K562 (cell line): ENCODE measurements at regions not wholly inside any gene's neighbourhood (a gene's known extent, or its start where the extent isn't known, plus 50 kb on each side); places are given as distances from the start of the nearest gene placed in this dataset.

Experiments used
- ATAC-seq: fragments of 200-7000 bp; cut with Tn5 transposase; 3 replicates; pipeline ENCODE4 v1.9.1; 2020; ENCODE audit warnings: moderate library complexity
- BruUV-seq: library from RNA; stranded (reverse); fragments of 400-500 nt; replicated peaks from 2 replicates; lab custom pipeline; 2021; lab: Mats Ljungman, UMichigan
- CTCF ChIA-PET: fragments of 300-600 bp; formaldehyde crosslinking; extraction: SDS; loops from one replicate; lab custom pipeline; 2021; ENCODE audit warnings: low intra/inter-chr PET ratio; lab: Yijun Ruan, JAX
- POLR2A ChIA-PET: fragments of 300-600, 350-650 bp; sonication (Branson Sonifier 250); formaldehyde crosslinking; extraction: SDS; loops from one replicate; lab custom pipeline; 2021; ENCODE audit warnings: antibody characterized with exemption, inconsistent platforms; lab: Yijun Ruan, JAX
- DNase-seq, 4 experiments: peaks; one replicate each; pipeline versions ENCODE4 v3.0.0 to v3.0.0-alpha.2; 2011 to 2018; ENCODE audit warnings: low spot score in 3 of 4, mixed read lengths in 3 of 4; ENCODE audit errors: extremely low read depth in 1 of 4
- FAIRE-seq: peaks from 2 replicates; lab custom pipeline; 2011; peaks lifted over from hg19 to GRCh38; lab: Jason Lieb, UNC
- H2AFZ ChIP-seq: 2 replicates; pipeline ENCODE4 v1.6.0; 2011; ENCODE audit warnings: low read depth, low read length, control low read depth, inconsistent platforms
- H3K27ac ChIP-seq: fragments of 200-600 bp; 3 replicates; pipeline ENCODE4 v1.8.0; 2011; ENCODE audit warnings: low read depth, mild to moderate bottlenecking, control low read depth, inconsistent platforms, low read length, moderate library complexity, mixed read lengths; ENCODE audit errors: extremely low read depth
- H3K27me3 ChIP-seq, 2 experiments: fragments of 300-600 bp in 1 of 2; 2 replicates in 1 of 2; 3 replicates in 1 of 2; pipeline versions ENCODE4 v1.6.0 to v1.8.0; 2011; ENCODE audit warnings: inconsistent platforms in 2 of 2, low read length in 2 of 2, mild to moderate bottlenecking in 1 of 2, mixed read lengths in 1 of 2, moderate library complexity in 1 of 2; ENCODE audit not compliant: control insufficient read depth in 2 of 2, insufficient read depth in 2 of 2
- H3K36me3 ChIP-seq: fragments of 300-600 bp; 3 replicates; pipeline ENCODE4 v1.8.0; 2011; ENCODE audit warnings: mild to moderate bottlenecking, low read length, inconsistent platforms; ENCODE audit not compliant: control insufficient read depth, insufficient read depth
- H3K4me1 ChIP-seq, 2 experiments: fragments of 200-600 bp in 1 of 2; replicated peaks in 1 of 2; 2 replicates in 1 of 2; 3 replicates in 1 of 2; pipeline versions ENCODE4 v1.5.1 to v1.8.0; 2011; ENCODE audit warnings: inconsistent platforms in 2 of 2, low read length in 2 of 2, mild to moderate bottlenecking in 1 of 2, mixed read lengths in 1 of 2, moderate library complexity in 1 of 2; ENCODE audit not compliant: control insufficient read depth in 2 of 2, insufficient read depth in 2 of 2
- H3K4me2 ChIP-seq: 2 replicates; pipeline ENCODE4 v1.6.1; 2011; ENCODE audit warnings: low read length, control low read depth, inconsistent platforms, mixed read lengths; ENCODE audit not compliant: insufficient read depth
- H3K4me3 ChIP-seq: fragments of 200-600 bp; sonication (generic), shearing (Covaris generic); 2 replicates; pipeline ENCODE4 v1.5.1; 2016; ENCODE audit warnings: control low read depth, inconsistent platforms
- H3K79me2 ChIP-seq: fragments of 200-600 bp; 3 replicates; pipeline ENCODE4 v1.8.0; 2011; ENCODE audit warnings: low read length, inconsistent platforms; ENCODE audit not compliant: control insufficient read depth, insufficient read depth
- H3K9ac ChIP-seq, 2 experiments: 2 replicates each; pipeline versions ENCODE4 v1.6.0 to v1.6.1; 2011; ENCODE audit warnings: low read depth in 2 of 2, low read length in 2 of 2, control low read depth in 1 of 2, inconsistent platforms in 1 of 2, mild to moderate bottlenecking in 1 of 2, mixed read lengths in 1 of 2; ENCODE audit not compliant: insufficient read depth in 1 of 2
- H3K9me1 ChIP-seq: one replicate; pipeline ENCODE4 v1.6.0; 2011; ENCODE audit warnings: inconsistent platforms, mild to moderate bottlenecking, low read length, moderate library complexity; ENCODE audit not compliant: control insufficient read depth, insufficient read depth
- H3K9me3 ChIP-seq: replicated peaks from 2 replicates; pipeline ENCODE4 v1.5.1; 2011; ENCODE audit warnings: low read depth, low read length, inconsistent platforms; ENCODE audit not compliant: control insufficient read depth, insufficient read depth
- H4K20me1 ChIP-seq: replicated peaks from 2 replicates; pipeline ENCODE4 v1.6.1; 2011; ENCODE audit warnings: low read length, inconsistent platforms, mixed read lengths; ENCODE audit not compliant: control insufficient read depth, insufficient read depth
- ADNP ChIP-seq: fragments of 200-800 bp; sonication (Bioruptor generic); IDR thresholded peaks from 2 replicates; pipeline ENCODE4 v1.6.1; 2016; ENCODE audit warnings: missing genetic modification characterization, missing compliant biosample characterization
- HMG20A ChIP-seq: fragments of 450-650 bp; formaldehyde crosslinking; conservative IDR thresholded peaks from 2 replicates; pipeline ENCODE4 v1.4.0; 2020; ENCODE audit warnings: mild to moderate bottlenecking, mixed read lengths
- NCOA1 ChIP-seq: fragments of 450-650 bp; IDR thresholded peaks from 2 replicates; pipeline ENCODE4 v1.6.1; 2016; ENCODE audit warnings: low read depth
- NRF1 ChIP-seq, 2 experiments: fragments of 450-650 bp; IDR thresholded peaks in 1 of 2; conservative IDR thresholded peaks in 1 of 2; 2 replicates each; pipeline ENCODE4 v1.6.1; 2014; ENCODE audit warnings: mild to moderate bottlenecking in 2 of 2
- SOX6 ChIP-seq: fragments of 450-650 bp; IDR thresholded peaks from 2 replicates; pipeline ENCODE4 v1.6.1; 2014; ENCODE audit warnings: mild to moderate bottlenecking
- SP1 ChIP-seq: sonication (generic); formaldehyde crosslinking; IDR thresholded peaks from 2 replicates; pipeline ENCODE4 v1.8.1; 2022; ENCODE audit warnings: mild to moderate bottlenecking, missing genetic modification reagents
- TAF7 ChIP-seq: fragments of 450-650 bp; IDR thresholded peaks from 2 replicates; pipeline ENCODE4 v1.6.1; 2016; ENCODE audit warnings: missing genetic modification characterization, missing compliant biosample characterization
- TEAD2 ChIP-seq: fragments of 450-650 bp; IDR thresholded peaks from 2 replicates; pipeline ENCODE4 v1.6.1; 2016; ENCODE audit warnings: missing genetic modification characterization, control low read depth, missing compliant biosample characterization
- XRCC3 ChIP-seq: fragments of 450-650 bp; IDR thresholded peaks from 2 replicates; pipeline ENCODE4 v1.6.1; 2017; ENCODE audit warnings: mild to moderate bottlenecking, moderate library complexity
- XRCC4 ChIP-seq: IDR thresholded peaks from one replicate; pipeline ENCODE4 v1.6.1; 2011; ENCODE audit not compliant: insufficient read depth, insufficient read length; ENCODE audit errors: extremely low read depth
- ZSCAN32 ChIP-seq: fragments of 450-650 bp; formaldehyde crosslinking; IDR thresholded peaks from 2 replicates; pipeline ENCODE4 v1.4.0; 2020; ENCODE audit warnings: mild to moderate bottlenecking, moderate library complexity
- WGBS: fragments of 100-300 bp; shearing (Covaris generic); methylation state at CpG from one replicate; pipeline ENCODE4 v1.1.6; 2016; ENCODE audit warnings: low coverage, mixed read lengths; ENCODE audit not compliant: insufficient coverage; ENCODE audit errors: missing lambda C conversion rate; 5-methylcytosine and 5-hydroxymethylcytosine counted together
- in situ Hi-C: fragments of 300-500 bp; cut with MboI; formaldehyde crosslinking; loops from 4 replicates; pipeline ENCODE4 v1.15.0; 2018; ENCODE audit warnings: inconsistent platforms, mixed read lengths
- intact Hi-C: fragments of 100-400 bp; cut with micrococcal nuclease; formaldehyde crosslinking; loops from 2 replicates; pipeline ENCODE4 v1.14.2; 2022
- TF ChIP-seq, protein P1 (sequence below): fragments of 250-450 bp; sonication (Bioruptor Pico); IDR thresholded peaks from 2 replicates; pipeline ENCODE4 v1.5.0; 2021; ENCODE audit warnings: mild to moderate bottlenecking, borderline replicate concordance

DNA sequence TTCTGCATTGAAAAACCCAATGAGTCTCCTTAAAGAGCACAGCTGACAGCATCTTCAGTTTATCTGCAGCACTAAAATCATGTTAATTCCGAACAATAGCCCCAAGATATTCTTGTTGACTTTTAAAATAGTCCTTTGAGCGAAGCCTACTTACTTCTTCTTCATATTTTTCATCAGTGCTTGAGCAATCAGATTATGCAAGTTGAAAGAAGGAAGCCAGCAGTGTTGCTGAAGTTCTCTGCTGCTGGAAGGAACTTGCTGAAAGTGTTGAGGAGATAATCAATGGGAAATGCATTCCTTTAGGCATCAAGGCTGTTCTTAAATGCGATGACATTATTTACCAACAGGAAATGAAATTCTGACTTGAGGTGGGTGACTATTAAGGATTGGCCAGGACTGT is 105.9 kb upstream of the SNTG2 start:
- BruUV-seq, result no TSS peak
- no peaks in the 10 kb centered on the region for H3K36me3 ChIP-seq
- no peak overlapping the region for H3K4me2 ChIP-seq
- in situ Hi-C loops, result no loop called here
- 0% methylated on average over 3 of the region's 3 CpGs for WGBS
- no peak overlapping the region for H3K27ac ChIP-seq
- peaks cover 2 to 26% of the 10 kb centered on the region in 2 experiments; a peak in 4 of 5 replicates for H3K27me3 ChIP-seq
- ChIA-PET POLR2A (no interaction called here), CTCF (no interaction called here)
- no peak overlapping the region for H2AFZ ChIP-seq
- ATAC-seq (no peak), FAIRE-seq (no peak), DNase-seq (no peak)
- H4K20me1 ChIP-seq, result no peaks in the 10 kb centered on the region
- H3K9me3 ChIP-seq, result no peaks in the 10 kb centered on the region
- H3K9ac ChIP-seq, result no peak overlapping the region
- intact Hi-C loops, result no loop called here
- TF ChIP-seq NRF1 (conservative IDR thresholded peaks at IDR 0.05 in 1 of 2, IDR thresholded peaks at IDR 0.05 in 1 of 2) (no peak), XRCC4 (no peak)
- no peaks in the 10 kb centered on the region for H3K9me1 ChIP-seq
- no peak overlapping the region for H3K4me3 ChIP-seq
- H3K4me1 ChIP-seq, result no peaks in the 10 kb centered on the region
- H3K79me2 ChIP-seq, result no peaks in the 10 kb centered on the region

DNA sequence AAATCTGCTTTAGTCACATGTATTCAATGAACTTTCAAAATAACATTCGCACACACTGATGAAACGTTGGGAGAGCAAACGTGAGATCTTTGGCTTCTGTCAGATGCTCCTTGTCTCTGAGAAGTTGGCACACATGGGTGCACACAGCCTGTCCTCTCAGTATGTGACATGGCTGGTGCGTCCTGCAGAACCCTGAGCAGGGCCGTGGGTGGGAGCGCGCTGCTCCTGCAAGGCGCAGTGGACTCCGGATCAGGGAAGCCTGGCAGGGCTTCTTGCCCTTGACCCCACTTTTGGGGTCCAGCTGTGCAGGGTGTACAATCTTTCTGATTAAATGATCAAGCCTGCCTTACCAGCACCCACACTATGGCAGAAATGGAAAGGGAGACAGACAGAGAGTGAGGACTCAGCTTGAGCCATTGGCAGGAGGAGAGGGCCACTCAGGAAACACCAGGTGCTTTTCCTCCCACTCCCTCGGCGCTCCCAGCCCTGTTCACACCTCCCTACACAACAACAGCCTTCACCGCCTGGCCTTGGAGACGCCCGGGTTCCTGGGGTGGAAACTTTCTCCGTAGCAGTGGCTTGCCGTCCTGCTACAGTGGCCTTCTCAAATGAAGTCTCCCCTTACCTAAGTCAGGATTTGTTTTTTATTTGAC is 108.4 kb upstream of the SNTG2 start:
- DNase-seq, result no peak
- Histone ChIP-seq H3K4me1 (no peaks in the 10 kb centered on the region), H3K27me3 (peaks cover 2 to 10% of the 10 kb centered on the region in 2 experiments; a peak in 3 of 5 replicates), H3K79me2 (no peaks in the 10 kb centered on the region), H3K9me3 (no peaks in the 10 kb centered on the region), H3K9ac (no peak overlapping the region), H3K27ac (no peak overlapping the region), H2AFZ (no peak overlapping the region), H3K4me2 (no peak overlapping the region), H4K20me1 (no peaks in the 10 kb centered on the region), H3K9me1 (no peaks in the 10 kb centered on the region), H3K4me3 (no peak overlapping the region), H3K36me3 (no peaks in the 10 kb centered on the region)
- BruUV-seq, result no TSS peak
- intact Hi-C loops, result no loop called here
- 1% methylated on average over 15 of the region's 16 CpGs for WGBS
- TF ChIP-seq XRCC3, result no peak
- TF ChIP-seq SP1 (CRISPR knock-in tag), result no peak
- no peak for TF ChIP-seq TEAD2 (tag)
- TF ChIP-seq, protein P1, sequence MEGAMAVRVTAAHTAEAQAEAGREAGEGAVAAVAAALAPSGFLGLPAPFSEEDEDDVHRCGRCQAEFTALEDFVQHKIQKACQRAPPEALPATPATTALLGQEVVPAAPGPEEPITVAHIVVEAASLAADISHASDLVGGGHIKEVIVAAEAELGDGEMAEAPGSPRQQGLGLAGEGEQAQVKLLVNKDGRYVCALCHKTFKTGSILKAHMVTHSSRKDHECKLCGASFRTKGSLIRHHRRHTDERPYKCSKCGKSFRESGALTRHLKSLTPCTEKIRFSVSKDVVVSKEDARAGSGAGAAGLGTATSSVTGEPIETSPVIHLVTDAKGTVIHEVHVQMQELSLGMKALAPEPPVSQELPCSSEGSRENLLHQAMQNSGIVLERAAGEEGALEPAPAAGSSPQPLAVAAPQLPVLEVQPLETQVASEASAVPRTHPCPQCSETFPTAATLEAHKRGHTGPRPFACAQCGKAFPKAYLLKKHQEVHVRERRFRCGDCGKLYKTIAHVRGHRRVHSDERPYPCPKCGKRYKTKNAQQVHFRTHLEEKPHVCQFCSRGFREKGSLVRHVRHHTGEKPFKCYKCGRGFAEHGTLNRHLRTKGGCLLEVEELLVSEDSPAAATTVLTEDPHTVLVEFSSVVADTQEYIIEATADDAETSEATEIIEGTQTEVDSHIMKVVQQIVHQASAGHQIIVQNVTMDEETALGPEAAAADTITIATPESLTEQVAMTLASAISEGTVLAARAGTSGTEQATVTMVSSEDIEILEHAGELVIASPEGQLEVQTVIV, result no peak
- no peak for TF ChIP-seq TAF7 (tag)
- no peak for TF ChIP-seq ADNP
- TF ChIP-seq ZSCAN32, result no peak
- no peak for TF ChIP-seq HMG20A
- TF ChIP-seq NCOA1, result no peak
- no peak for TF ChIP-seq SOX6
- in situ Hi-C loops, result no loop called here
- no peak for ATAC-seq
- FAIRE-seq, result no peak
- ChIA-PET CTCF (no interaction called here), POLR2A (interaction anchor here (1.0 kb wide), 1 partner anchor 11 kb away, joined by 3 read pairs; no protein-coding TSS in a partner anchor)
